Liver (tissue), 8 donors: ENCODE measurements at regions not wholly inside any gene's neighbourhood (a gene's known extent, or its start where the extent isn't known, plus 50 kb on each side); places are given as distances from the start of the nearest gene placed in this dataset.

ENCODE experiments used
- DNase-seq: peaks from one replicate; pipeline ENCODE4 v3.0.0-alpha.2; 2017; ENCODE audit warnings: low spot score
- H3K27ac ChIP-seq, 2 donors: one replicate each; pipeline ENCODE4 v1.7.0; 2013; ENCODE audit warnings: inconsistent platforms in 2 of 2, low read length in 2 of 2, control low read depth in 1 of 2, low read depth in 1 of 2, mild to moderate bottlenecking in 1 of 2
- H3K27me3 ChIP-seq, 4 donors: one replicate each; pipeline versions ENCODE4 v1.6.1 to v1.7.0; 2013; ENCODE audit warnings: low read length in 3 of 4, inconsistent platforms in 1 of 4, mild to moderate bottlenecking in 1 of 4, moderate library complexity in 1 of 4; ENCODE audit not compliant: control insufficient read depth in 4 of 4, insufficient read depth in 4 of 4
- H3K36me3 ChIP-seq, 4 donors: one replicate each; pipeline versions ENCODE4 v1.6.1 to v1.7.0; 2013; ENCODE audit warnings: low read length in 3 of 4, mild to moderate bottlenecking in 3 of 4, low read depth in 1 of 4, moderate library complexity in 1 of 4; ENCODE audit not compliant: control insufficient read depth in 4 of 4, insufficient read depth in 3 of 4
- H3K4me1 ChIP-seq, 4 donors: one replicate each; pipeline versions ENCODE4 v1.6.1 to v1.7.0; 2013; ENCODE audit warnings: low read length in 3 of 4, mild to moderate bottlenecking in 3 of 4, moderate library complexity in 1 of 4; ENCODE audit not compliant: control insufficient read depth in 4 of 4, insufficient read depth in 4 of 4
- H3K4me3 ChIP-seq, 3 donors: one replicate each; pipeline versions ENCODE4 v1.6.1 to v1.7.0; 2013; ENCODE audit warnings: low read length in 3 of 3, control low read depth in 1 of 3, low read depth in 1 of 3, mild to moderate bottlenecking in 1 of 3
- H3K9ac ChIP-seq, 2 donors: one replicate each; pipeline ENCODE4 v1.7.0; 2013; ENCODE audit warnings: low read length in 2 of 2, mild to moderate bottlenecking in 2 of 2, moderate library complexity in 2 of 2, control low read depth in 1 of 2, low read depth in 1 of 2
- H3K9me3 ChIP-seq, 4 donors: one replicate each; pipeline versions ENCODE4 v1.6.1 to v1.7.0; 2013; ENCODE audit warnings: low read length in 3 of 4; ENCODE audit not compliant: control insufficient read depth in 4 of 4
- CTCF ChIP-seq: fragments of 150-350 bp; IDR thresholded peaks from 2 replicates; pipeline ENCODE4 v1.5.1; 2017; ENCODE audit warnings: improper control_type of control experiment, low read depth, low read length; ENCODE audit not compliant: missing input control
- EGR1 ChIP-seq, 2 donors: IDR thresholded peaks; 2 replicates each; pipeline ENCODE4 v1.6.1; 2016 to 2018; ENCODE audit warnings: antibody characterized with exemption in 2 of 2, low read depth in 2 of 2
- FOXA1 ChIP-seq: IDR thresholded peaks from 2 replicates; pipeline ENCODE4 v1.6.1; 2016; ENCODE audit warnings: antibody characterized with exemption
- FOXA2 ChIP-seq: IDR thresholded peaks from 2 replicates; pipeline ENCODE4 v1.6.1; 2016; ENCODE audit warnings: antibody characterized with exemption
- GABPA ChIP-seq, 2 donors: IDR thresholded peaks in 1 of 2; conservative IDR thresholded peaks in 1 of 2; 2 replicates each; pipeline ENCODE4 v1.6.1; 2016; ENCODE audit warnings: antibody characterized with exemption in 2 of 2, mild to moderate bottlenecking in 1 of 2, moderate library complexity in 1 of 2
- HNF4A ChIP-seq, 2 donors: conservative IDR thresholded peaks; 2 replicates each; pipeline ENCODE4 v1.6.1; 2016; ENCODE audit warnings: antibody characterized with exemption in 2 of 2, mild to moderate bottlenecking in 2 of 2
- HNF4G ChIP-seq: IDR thresholded peaks from 2 replicates; pipeline ENCODE4 v1.6.1; 2016; ENCODE audit warnings: antibody characterized with exemption
- JUND ChIP-seq, 2 donors: IDR thresholded peaks; 2 replicates each; pipeline ENCODE4 v1.6.1; 2016; ENCODE audit warnings: antibody characterized with exemption in 2 of 2
- NR2F2 ChIP-seq: IDR thresholded peaks from 2 replicates; pipeline ENCODE4 v1.6.1; 2016; ENCODE audit warnings: antibody characterized with exemption
- RAD21 ChIP-seq, 2 donors: IDR thresholded peaks; 2 replicates each; pipeline ENCODE4 v1.6.1; 2016; ENCODE audit warnings: antibody characterized with exemption in 2 of 2, mild to moderate bottlenecking in 2 of 2
- REST ChIP-seq: IDR thresholded peaks from 2 replicates; pipeline ENCODE4 v1.6.1; 2016; ENCODE audit warnings: antibody characterized with exemption, mild to moderate bottlenecking
- RXRA ChIP-seq, 2 donors: IDR thresholded peaks; 2 replicates each; pipeline ENCODE4 v1.6.1; 2017 to 2018; ENCODE audit warnings: antibody characterized with exemption in 2 of 2, mild to moderate bottlenecking in 1 of 2
- SP1 ChIP-seq: IDR thresholded peaks from 2 replicates; pipeline ENCODE4 v1.6.1; 2018; ENCODE audit warnings: antibody characterized with exemption, mild to moderate bottlenecking
- TAF1 ChIP-seq: conservative IDR thresholded peaks from 2 replicates; pipeline ENCODE4 v1.6.1; 2016; ENCODE audit warnings: antibody characterized with exemption, mild to moderate bottlenecking
- YY1 ChIP-seq: IDR thresholded peaks from 2 replicates; pipeline ENCODE4 v1.6.1; 2016; ENCODE audit warnings: antibody characterized with exemption, mild to moderate bottlenecking
- ZBTB33 ChIP-seq: IDR thresholded peaks from 2 replicates; pipeline ENCODE4 v1.6.1; 2016; ENCODE audit warnings: antibody characterized with exemption
- WGBS: extraction: QIAGEN DNeasy Blood & Tissue Kit; methylation state at CpG from one replicate; pipeline ENCODE4 v1.1.7; 2013; 5-methylcytosine and 5-hydroxymethylcytosine counted together
- TF ChIP-seq, protein P1 (sequence below): IDR thresholded peaks from 2 replicates; pipeline ENCODE4 v1.6.1; 2016; ENCODE audit warnings: antibody characterized with exemption
- TF ChIP-seq, protein P2 (sequence below): IDR thresholded peaks from 2 replicates; pipeline ENCODE4 v1.6.1; 2016; ENCODE audit warnings: antibody characterized with exemption
- donor health status: healthy.
- donor health status: healthy.
- donor health status: healthy.
- donor health status: healthy.
- donor health status: healthy.

DNA sequence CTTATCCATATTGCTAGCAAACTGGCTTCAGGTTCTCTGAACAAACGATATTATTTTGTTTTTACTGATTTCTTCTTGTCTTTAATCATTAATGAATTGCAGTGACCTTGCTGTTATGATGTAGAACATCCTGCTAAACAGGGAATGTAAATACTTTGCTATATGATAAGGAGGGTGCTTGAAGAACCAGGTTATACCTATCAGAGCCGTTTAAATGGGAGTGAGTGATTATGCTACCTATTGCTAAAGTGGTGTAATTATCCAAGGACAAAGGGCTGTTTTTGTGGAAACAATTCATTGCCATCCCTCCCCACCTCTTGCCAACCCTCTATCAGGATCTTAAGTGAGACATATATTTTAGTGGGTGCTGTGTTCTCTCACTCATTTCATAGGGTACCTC, 788.9 kb downstream of the RPA4 start:
- Histone ChIP-seq H3K27ac (no peak overlapping the region), H3K36me3 (no peaks in the 10 kb centered on the region), H3K9me3 (no peaks in the 10 kb centered on the region), H3K27me3 (no peaks in the 10 kb centered on the region), H3K9ac (no peak overlapping the region), H3K4me1 (peaks cover 4 to 17% (median 8%) of the 10 kb centered on the region in 4 donors), H3K4me3 (no peak overlapping the region)
- DNase-seq = no peak
- no peak for TF ChIP-seq GABPA (IDR thresholded peaks at IDR 0.05 in 1 of 2, conservative IDR thresholded peaks at IDR 0.05 in 1 of 2)
- no peak for TF ChIP-seq EGR1 (IDR thresholded peaks at IDR 0.05; ENCODE audit: low read depth in 2 of 2)
- no peak for TF ChIP-seq FOXA1
- no peak for TF ChIP-seq JUND (IDR thresholded peaks at IDR 0.05)
- no peak for TF ChIP-seq FOXA2
- TF ChIP-seq REST = no peak
- no peak for TF ChIP-seq RAD21 (IDR thresholded peaks at IDR 0.05)
- TF ChIP-seq HNF4A (conservative IDR thresholded peaks at IDR 0.05) = no peak
- TF ChIP-seq, protein P1, sequence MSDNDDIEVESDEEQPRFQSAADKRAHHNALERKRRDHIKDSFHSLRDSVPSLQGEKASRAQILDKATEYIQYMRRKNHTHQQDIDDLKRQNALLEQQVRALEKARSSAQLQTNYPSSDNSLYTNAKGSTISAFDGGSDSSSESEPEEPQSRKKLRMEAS = no peak
- TF ChIP-seq, protein P2, sequence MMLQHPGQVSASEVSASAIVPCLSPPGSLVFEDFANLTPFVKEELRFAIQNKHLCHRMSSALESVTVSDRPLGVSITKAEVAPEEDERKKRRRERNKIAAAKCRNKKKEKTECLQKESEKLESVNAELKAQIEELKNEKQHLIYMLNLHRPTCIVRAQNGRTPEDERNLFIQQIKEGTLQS = no peak
- TF ChIP-seq NR2F2 = no peak
- TF ChIP-seq SP1 = no peak
- TF ChIP-seq HNF4G = no peak
- TF ChIP-seq CTCF = no peak
- no peak for TF ChIP-seq YY1
- no peak for TF ChIP-seq RXRA (IDR thresholded peaks at IDR 0.05)
- TF ChIP-seq ZBTB33 = no peak
- TF ChIP-seq TAF1 = no peak
- 58% methylated on average over 2 of the region's 2 CpGs for WGBS
